DMS53 treated with DMSO at 0.1 percent for 48 hours (cell line): ENCODE measurements at regions not wholly inside any gene's neighbourhood (a gene's known extent, or its start where the extent isn't known, plus 50 kb on each side); places are given as distances from the start of the nearest gene placed in this dataset.
"Not testable (repeated sequence)": the region's sequence is repeated elsewhere in the genome, so short reads cannot be mapped to it uniquely, and the experiment has no call there.

Experiments
- DNase-seq: peaks from one replicate; lab custom pipeline; 2025; ENCODE audit not compliant: unreplicated experiment; lab: John Stamatoyannopoulos, UW

GRCh38 chr14:27849193-27849592, 917.4 kb upstream of the FOXG1 start:
- DNase-seq = not testable (repeated sequence)

GRCh38 chr14:27862684-27863083, 903.9 kb upstream of the FOXG1 start:
- DNase-seq = no peak

- no peak for DNase-seq
These were observed 903.4 kb upstream of the FOXG1 start for GRCh38 chr14:27863166-27863565.

- DNase-seq = no peak
These were observed 885.5 kb upstream of the FOXG1 start for GRCh38 chr14:27881063-27881462.

GRCh38 chr14:27881646-27882045, 884.9 kb upstream of the FOXG1 start:
- DNase-seq = no peak

- no peak for DNase-seq
These were observed 880.3 kb upstream of the FOXG1 start for GRCh38 chr14:27886256-27886655.

GRCh38 chr14:27890259-27890658, 876.3 kb upstream of the FOXG1 start:
- no peak for DNase-seq

- DNase-seq = not testable (repeated sequence)
These were observed 858.1 kb upstream of the FOXG1 start for GRCh38 chr14:27908484-27908883.

- no peak for DNase-seq
These were observed 850.3 kb upstream of the FOXG1 start for GRCh38 chr14:27916326-27916725.

GRCh38 chr14:27917896-27918295, 848.7 kb upstream of the FOXG1 start:
- no peak for DNase-seq

GRCh38 chr14:27927519-27927918, 839.1 kb upstream of the FOXG1 start:
- no peak for DNase-seq

- DNase-seq = no peak
These were observed 836.7 kb upstream of the FOXG1 start for GRCh38 chr14:27929797-27930347.

GRCh38 chr14:27938392-27938791, 828.2 kb upstream of the FOXG1 start:
- DNase-seq = no peak

GRCh38 chr14:27945512-27945911, 821.1 kb upstream of the FOXG1 start:
- no peak for DNase-seq

GRCh38 chr14:27958757-27959156, 807.8 kb upstream of the FOXG1 start:
- DNase-seq = no peak

GRCh38 chr14:27995691-27996090, 770.9 kb upstream of the FOXG1 start:
- peak; percentile 74 for DNase-seq

GRCh38 chr14:28001002-28001401, 765.6 kb upstream of the FOXG1 start:
- no peak for DNase-seq

GRCh38 chr14:28012629-28013415, 753.8 kb upstream of the FOXG1 start:
- peak; percentile 53 for DNase-seq

GRCh38 chr14:28020112-28020511, 746.5 kb upstream of the FOXG1 start:
- DNase-seq = no peak

- no peak for DNase-seq
These were observed 742.7 kb upstream of the FOXG1 start for GRCh38 chr14:28023853-28024252.

- DNase-seq = no peak
These were observed 714.3 kb upstream of the FOXG1 start for GRCh38 chr14:28052251-28052650.

- DNase-seq = no peak
These were observed 711.6 kb upstream of the FOXG1 start for GRCh38 chr14:28055008-28055407.
